AG04449 (cell line): ENCODE measurements at regions not wholly inside any gene's neighbourhood (a gene's known extent, or its start where the extent isn't known, plus 50 kb on each side); places are given as distances from the start of the nearest gene placed in this dataset.

Source experiments
- CTCF ChIA-PET: fragments of 350-600 bp; formaldehyde crosslinking; extraction: SDS; loops from one replicate; lab custom pipeline; 2021; ENCODE audit warnings: antibody characterized with exemption; lab: Yijun Ruan, JAX
- POLR2A ChIA-PET: fragments of 400-600, 350-600 bp; formaldehyde crosslinking; extraction: SDS; loops from one replicate; lab custom pipeline; 2020; ENCODE audit warnings: antibody characterized with exemption, inconsistent platforms; lab: Yijun Ruan, JAX
- DNase-seq: peaks from one replicate; pipeline ENCODE4 v3.0.0-alpha.2; 2010; ENCODE audit warnings: low read depth, low spot score
- H3K4me3 ChIP-seq: 2 replicates; pipeline ENCODE4 v1.5.1; 2011; ENCODE audit warnings: low read depth, mild to moderate bottlenecking, control low read depth, low read length
- CTCF ChIP-seq: IDR thresholded peaks from one replicate; pipeline ENCODE4 v1.5.1; 2011; ENCODE audit warnings: mild to moderate bottlenecking, moderate library complexity, low read length, control low read depth, inconsistent platforms; ENCODE audit not compliant: insufficient read depth; ENCODE audit errors: missing control alignments

- POLR2A ChIA-PET, result no interaction called here
- CTCF ChIA-PET, result no interaction called here
- TF ChIP-seq CTCF, result no peak
- no peak for DNase-seq
- no peak overlapping the region for H3K4me3 ChIP-seq
Measured at GRCh38 chr5:74254257-74254656, 386.3 kb downstream of the ENC1 start.

GRCh38 chr5:74252044-74252443 is 388.5 kb downstream of the ENC1 start:
- POLR2A ChIA-PET, result no interaction called here
- H3K4me3 ChIP-seq, result no peak overlapping the region
- CTCF ChIA-PET, result no interaction called here

GRCh38 chr5:74251141-74252035 is 389.1 kb downstream of the ENC1 start:
- CTCF ChIA-PET, result interaction anchor here (0.9 kb wide), 1 partner anchor 388 kb away, joined by 3 read pairs; the partner anchor contains the start of gene ENC1
- H3K4me3 ChIP-seq, result no peak overlapping the region
- DNase-seq, result peak; percentile 83
- POLR2A ChIA-PET, result no interaction called here
- TF ChIP-seq CTCF, result no peak

More at GRCh38 chr5:74252044-74252443, 388.5 kb downstream of the ENC1 start:
- no peak for TF ChIP-seq CTCF
- DNase-seq, result no peak

GRCh38 chr5:74250304-74251102 is 390.0 kb downstream of the ENC1 start:
- no peak for DNase-seq
- TF ChIP-seq CTCF, result no peak
- POLR2A ChIA-PET, result no interaction called here
- CTCF ChIA-PET, result interaction anchor here (0.9 kb wide), 1 partner anchor 389 kb away, joined by 3 read pairs; the partner anchor contains the start of gene ENC1
- no peak overlapping the region for H3K4me3 ChIP-seq

GRCh38 chr5:74248576-74248975 is 392.0 kb downstream of the ENC1 start:
- ChIA-PET POLR2A (no interaction called here), CTCF (interaction anchor here (0.8 kb wide), 1 partner anchor 11 kb away, joined by 3 read pairs; no protein-coding TSS in a partner anchor)
- DNase-seq, result no peak
- TF ChIP-seq CTCF, result no peak
- no peak overlapping the region for H3K4me3 ChIP-seq

- ChIA-PET POLR2A (no interaction called here), CTCF (no interaction called here)
- DNase-seq, result no peak
- TF ChIP-seq CTCF, result no peak
- no peak overlapping the region for H3K4me3 ChIP-seq
Measured at GRCh38 chr5:74244406-74244805, 396.1 kb downstream of the ENC1 start.
